ENCODE measurements at regions not wholly inside any gene's neighbourhood (a gene's known extent, or its start where the extent isn't known, plus 50 kb on each side); places are given as distances from the start of the nearest gene placed in this dataset.

- DNase-seq: no peak
Observed at GRCh38 chr5:31097851-31098250, 95.6 kb upstream of the CDH6 start.

- DNase-seq: no peak
Observed at GRCh38 chr5:31096238-31096865, 97.1 kb upstream of the CDH6 start.

- no peak for DNase-seq
Observed at GRCh38 chr5:31095796-31096195, 97.7 kb upstream of the CDH6 start.

- DNase-seq: no peak
Observed at GRCh38 chr5:31091501-31091900, 102.0 kb upstream of the CDH6 start.

GRCh38 chr5:31090467-31090866, 103.0 kb upstream of the CDH6 start:
- no peak for DNase-seq

- no peak for DNase-seq
Observed at GRCh38 chr5:31086839-31087415, 106.6 kb upstream of the CDH6 start.

GRCh38 chr5:31084871-31085270, 108.6 kb upstream of the CDH6 start:
- DNase-seq: no peak

GRCh38 chr5:31083364-31083763, 110.1 kb upstream of the CDH6 start:
- DNase-seq: no peak

- DNase-seq: no peak
Observed at GRCh38 chr5:31079668-31080067, 113.8 kb upstream of the CDH6 start.

- DNase-seq: no peak
Observed at GRCh38 chr5:31078956-31079355, 114.5 kb upstream of the CDH6 start.

- DNase-seq: no peak
Observed at GRCh38 chr5:31075981-31076380, 117.5 kb upstream of the CDH6 start.

- no peak for DNase-seq
Observed at GRCh38 chr5:31068287-31068686, 125.2 kb upstream of the CDH6 start.

- DNase-seq: no peak
Observed at GRCh38 chr5:31066655-31067328, 126.7 kb upstream of the CDH6 start.

GRCh38 chr5:31064215-31064614, 129.3 kb upstream of the CDH6 start:
- DNase-seq: no peak

- no peak for DNase-seq
Observed at GRCh38 chr5:31062902-31063580, 130.4 kb upstream of the CDH6 start.

GRCh38 chr5:31059889-31060288, 133.6 kb upstream of the CDH6 start:
- no peak for DNase-seq

- DNase-seq: no peak
Observed at GRCh38 chr5:31054453-31054852, 139.0 kb upstream of the CDH6 start.

- DNase-seq: no peak
Observed at GRCh38 chr5:31052937-31053658, 140.4 kb upstream of the CDH6 start.

- DNase-seq: no peak
Observed at GRCh38 chr5:31051316-31051715, 142.2 kb upstream of the CDH6 start.

GRCh38 chr5:31049936-31050704, 143.4 kb upstream of the CDH6 start:
- no peak for DNase-seq

GRCh38 chr5:31049461-31049860, 144.0 kb upstream of the CDH6 start:
- no peak for DNase-seq

Data from NCI-H1417 treated with DMSO at 0.1 percent for 48 hours (cell line).